Dermis microvascular lymphatic vessel endothelial cell (primary cell): ENCODE measurements at regions not wholly inside any gene's neighbourhood (a gene's known extent, or its start where the extent isn't known, plus 50 kb on each side); places are given as distances from the start of the nearest gene placed in this dataset.
"Not testable (repeated sequence)": the region's sequence is repeated elsewhere in the genome, so short reads cannot be mapped to it uniquely, and the experiment has no call there.

ENCODE experiments used
- DNase-seq, 2 donors: peaks; one replicate each; pipeline versions ENCODE4 v3.0.0 to v3.0.0-alpha.2; 2010; ENCODE audit warnings: low read depth in 2 of 2

DNA sequence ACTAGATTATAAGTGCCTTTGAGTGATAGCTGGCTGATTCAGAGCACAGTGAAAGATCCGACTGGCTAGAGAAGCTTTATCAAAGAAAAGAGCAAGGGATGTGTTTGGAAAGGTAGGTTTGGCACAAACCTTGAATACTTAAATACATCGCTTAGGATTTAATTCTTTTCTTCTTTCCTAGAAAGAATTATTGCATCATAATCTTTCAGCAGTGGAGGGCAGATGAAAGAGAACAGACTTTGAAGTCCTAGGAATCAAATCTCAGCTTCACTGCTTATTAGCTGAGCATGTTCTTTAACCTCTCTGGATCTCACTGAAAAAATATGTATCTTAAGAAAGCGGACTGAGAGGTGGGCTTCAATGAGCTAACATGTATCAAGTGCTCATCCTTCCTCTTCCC lies 122.8 kb downstream of the ZNF365 start:
- DNase-seq: no peak

DNA sequence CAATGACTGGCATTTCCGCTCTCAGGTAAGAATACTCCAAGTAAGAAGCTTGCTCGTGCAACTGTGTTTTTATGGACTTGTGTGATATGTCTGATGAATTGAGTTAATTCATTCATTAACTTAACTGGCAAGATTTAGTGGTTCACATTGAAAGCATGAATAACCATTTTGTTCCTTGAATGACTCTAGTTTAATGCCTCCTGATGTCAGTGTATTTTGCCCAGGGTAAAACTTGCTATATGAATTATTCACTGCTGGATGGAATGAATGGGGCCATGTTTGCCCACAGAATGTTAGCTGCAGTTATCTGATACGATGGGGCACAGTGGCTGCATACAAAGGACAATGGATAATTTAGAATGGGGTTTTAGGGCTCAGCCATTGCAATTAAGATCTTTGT lies 124.1 kb downstream of the ZNF365 start:
- no peak for DNase-seq

DNA sequence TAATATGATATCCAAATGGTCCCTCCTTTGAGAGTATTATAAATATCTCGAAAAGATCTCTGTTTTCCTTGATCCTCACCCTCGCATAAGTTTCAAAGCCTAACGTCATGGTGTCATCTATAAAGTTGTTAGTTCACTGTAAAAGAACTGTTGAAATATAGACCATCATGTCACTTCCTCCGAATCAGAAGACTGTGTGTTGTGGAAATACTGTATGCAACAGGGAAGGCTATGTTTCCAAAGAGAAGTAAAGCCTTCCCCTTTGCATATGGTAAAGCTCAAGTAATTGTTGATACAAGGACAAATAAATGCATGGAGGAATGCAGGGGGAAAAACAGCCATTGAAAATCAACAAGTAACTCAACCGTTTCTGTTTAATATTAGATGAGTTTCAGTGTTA lies 125.9 kb downstream of the ZNF365 start:
- DNase-seq: not testable (repeated sequence)

DNA sequence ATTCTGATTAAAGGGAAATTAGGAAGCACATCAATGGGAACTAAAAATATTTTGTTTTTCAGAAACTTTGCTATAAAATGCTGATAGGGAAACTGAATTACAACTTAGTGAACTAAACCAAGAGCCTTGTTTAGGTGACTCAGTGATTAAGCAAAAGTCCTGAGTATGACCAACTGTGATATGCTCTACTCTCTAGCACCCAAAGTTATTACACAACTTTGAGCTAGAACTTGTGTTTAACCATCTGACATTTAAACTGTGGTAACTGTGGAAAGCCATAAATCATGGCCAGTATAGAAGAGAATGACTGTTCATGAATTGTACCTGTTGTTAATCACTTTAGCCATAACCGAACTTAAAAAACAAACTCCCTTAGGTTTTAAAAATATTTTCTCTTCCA lies 127.4 kb downstream of the ZNF365 start:
- no peak for DNase-seq

DNA sequence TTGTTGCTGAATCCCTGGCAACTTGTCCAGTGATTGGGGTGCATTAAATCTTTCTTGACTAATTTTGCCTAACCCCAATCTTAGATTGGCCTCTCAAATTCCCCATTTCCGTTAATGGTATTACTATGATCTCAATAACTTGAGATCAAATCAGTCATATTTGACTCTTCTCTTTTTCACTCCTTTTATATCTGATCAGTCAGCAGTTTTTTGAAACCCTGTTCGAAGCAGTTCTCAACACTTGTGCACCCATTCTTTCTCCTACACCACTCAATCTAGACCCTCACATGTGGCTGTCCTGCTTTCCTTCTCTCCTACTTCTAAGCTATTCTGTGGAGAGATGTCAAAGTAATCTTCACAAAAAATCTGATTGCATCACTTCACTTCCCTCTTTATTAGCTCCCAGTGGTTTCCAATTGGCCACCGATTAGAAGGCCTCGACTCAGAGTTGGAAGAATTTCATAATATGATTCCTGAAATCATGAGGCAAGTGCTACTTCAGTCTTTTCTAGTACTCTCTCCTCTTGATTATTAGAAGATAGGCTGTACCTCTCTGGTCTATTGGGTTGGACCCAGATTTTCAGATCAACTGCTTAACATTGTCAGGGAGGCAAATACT lies 128.9 kb downstream of the ZNF365 start:
- no peak for DNase-seq

DNA sequence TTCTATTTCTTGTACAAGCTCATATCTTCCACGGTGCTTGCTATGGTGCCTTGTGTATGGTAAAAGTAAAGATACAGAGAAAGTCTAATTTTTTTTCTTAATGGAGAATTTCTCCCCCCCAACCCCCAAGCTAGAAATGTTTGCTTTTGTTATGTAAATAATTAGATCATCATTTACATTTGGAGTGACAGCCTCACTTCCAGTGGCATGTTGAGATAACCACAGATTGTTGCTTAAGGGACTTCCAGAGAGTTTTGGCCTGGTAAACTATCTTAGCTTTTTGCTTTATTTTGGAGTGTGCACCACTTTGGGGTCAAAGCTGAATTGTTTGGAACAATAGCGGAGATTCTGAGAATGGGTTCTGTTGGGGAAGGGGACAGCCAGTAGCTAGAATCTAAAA lies 129.7 kb downstream of the ZNF365 start:
- no peak for DNase-seq

DNA sequence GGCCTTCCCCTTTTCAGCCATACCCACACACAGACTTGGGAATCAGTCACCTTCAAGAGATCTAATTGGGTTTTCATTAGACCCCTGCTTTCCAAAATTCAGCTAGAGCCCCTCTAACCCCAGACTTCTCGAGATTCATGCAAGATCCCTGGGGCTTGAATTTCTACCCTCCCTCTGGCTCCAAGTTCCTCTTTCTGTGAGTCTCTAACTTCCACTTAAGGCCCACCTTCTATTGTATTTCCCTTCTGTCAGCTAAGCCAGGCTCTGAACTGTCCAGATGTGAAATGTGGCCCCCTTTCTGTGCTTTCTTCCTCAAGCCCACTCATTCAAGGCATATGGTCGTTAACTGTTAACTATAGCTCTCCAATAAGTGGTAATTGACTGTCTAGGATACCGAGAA lies 132.2 kb downstream of the ZNF365 start:
- DNase-seq: no peak

DNA sequence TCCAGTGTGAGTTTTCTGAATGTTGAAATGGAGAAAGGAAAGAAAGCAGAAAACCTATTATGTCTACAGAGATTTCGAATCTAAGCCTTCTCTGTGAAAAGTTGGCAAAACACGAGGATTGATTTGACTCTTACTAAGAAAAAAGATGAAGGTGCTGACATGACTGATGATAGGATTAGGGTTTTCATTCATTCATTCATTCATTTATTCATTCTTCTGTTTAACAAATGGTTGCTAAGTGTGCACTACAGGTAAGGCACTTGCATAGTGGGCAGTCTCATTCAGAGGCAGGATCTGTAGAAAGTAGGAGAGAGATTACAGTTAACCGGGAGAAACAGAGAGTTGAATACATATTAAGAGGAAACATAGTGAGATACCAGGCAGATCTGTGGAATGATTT lies 137.1 kb downstream of the ZNF365 start:
- no peak for DNase-seq

DNA sequence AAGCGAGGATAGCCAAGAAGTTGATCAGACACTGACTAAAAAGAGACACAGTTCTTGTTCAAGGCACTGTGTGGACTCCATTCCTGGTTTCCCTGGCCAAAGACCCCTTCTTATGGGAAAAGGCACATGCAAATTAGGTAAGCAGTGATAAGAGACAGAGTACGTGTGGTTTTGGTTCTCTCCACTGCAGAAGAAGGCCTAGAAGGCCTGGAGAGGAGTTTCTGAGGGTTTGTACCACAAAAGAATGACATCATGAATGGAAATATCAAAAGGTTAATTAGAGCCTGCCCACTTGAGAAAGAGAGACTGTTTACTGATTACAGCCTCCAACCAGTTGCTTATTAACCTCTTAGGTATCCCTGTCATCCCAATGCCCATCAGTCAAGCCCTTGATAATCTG lies 137.5 kb downstream of the ZNF365 start:
- no peak for DNase-seq

DNA sequence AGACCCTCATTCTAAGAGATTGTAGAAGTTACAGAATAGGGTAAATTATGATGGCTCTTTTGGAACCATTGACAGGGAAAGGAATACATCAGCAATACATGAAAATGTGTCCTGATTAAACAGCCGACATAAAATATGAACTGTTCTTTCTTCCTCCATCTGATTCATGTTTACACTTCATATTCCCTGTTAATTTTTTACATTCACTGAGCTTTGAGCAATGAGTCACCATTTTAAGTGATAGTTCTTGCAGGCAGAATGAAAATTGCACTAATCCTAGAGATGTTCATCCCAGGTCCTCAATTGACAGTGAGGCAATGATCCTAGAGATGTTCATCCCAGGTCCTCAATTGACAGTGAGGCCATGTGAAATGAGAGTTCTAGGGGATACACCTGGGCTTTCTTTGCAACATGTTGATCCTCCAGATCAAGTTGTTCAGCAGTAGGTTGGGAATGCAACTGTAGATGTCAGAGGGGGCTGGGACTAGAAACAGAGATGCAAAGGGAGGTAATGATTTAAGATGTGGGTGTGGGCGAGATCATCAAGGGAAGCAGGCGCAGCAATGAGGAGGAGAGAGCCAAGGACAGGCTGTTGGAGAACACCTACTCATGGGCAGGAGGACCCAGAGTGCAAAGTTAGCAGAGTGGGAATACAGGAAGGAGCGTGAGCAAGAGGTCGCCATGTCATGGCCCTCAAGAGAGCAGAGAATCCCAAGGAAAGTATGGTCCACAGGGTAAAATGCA lies 138.7 kb downstream of the ZNF365 start:
- no peak for DNase-seq

DNA sequence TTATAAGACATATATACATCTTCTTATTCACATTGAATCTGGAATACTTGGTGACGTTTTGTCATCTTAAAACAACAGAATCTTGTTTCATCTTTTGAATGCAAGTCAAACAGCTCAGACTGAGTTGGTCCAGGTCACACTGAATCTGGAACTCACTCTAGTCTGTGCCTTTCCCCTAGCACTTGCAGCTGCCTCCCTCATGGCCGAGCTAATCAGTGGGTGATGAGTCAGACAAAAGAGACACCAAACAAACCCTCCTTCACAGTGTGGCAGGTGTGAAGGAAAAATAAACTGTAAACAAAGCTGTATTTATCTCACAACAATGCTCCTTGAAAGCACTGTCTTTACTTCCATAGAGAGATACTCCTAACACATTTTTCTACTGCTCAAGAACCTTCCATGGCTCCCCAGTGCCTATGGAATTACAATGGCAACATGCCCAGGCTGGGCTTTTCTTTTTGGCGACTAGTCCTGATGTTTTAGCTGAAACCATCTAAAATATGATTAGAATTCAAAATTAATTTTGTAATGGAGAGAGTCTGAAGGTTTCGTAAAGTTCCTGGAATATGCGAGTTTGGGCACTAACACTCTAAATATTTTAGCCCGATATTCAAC lies 140.0 kb downstream of the ZNF365 start:
- no peak for DNase-seq

DNA sequence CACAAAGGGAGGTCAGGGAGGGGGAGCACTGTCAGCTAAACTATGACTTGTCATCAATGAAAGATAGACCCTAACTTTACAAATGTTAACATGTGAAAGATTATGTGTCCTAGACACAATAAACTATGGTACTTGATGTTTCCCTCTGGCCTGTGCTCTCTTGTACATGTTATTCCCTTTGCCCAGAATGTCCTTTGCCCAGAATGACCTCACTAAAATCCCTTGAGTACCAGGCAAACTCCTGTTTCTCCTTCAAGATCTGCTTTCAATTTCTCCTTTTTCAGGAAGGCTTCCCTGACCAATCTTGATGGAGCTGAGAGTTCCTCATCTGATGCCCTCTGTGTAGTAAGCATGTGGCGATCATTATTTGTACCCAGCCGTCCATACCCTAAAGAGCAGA lies 143.1 kb downstream of the ZNF365 start:
- DNase-seq: no peak

DNA sequence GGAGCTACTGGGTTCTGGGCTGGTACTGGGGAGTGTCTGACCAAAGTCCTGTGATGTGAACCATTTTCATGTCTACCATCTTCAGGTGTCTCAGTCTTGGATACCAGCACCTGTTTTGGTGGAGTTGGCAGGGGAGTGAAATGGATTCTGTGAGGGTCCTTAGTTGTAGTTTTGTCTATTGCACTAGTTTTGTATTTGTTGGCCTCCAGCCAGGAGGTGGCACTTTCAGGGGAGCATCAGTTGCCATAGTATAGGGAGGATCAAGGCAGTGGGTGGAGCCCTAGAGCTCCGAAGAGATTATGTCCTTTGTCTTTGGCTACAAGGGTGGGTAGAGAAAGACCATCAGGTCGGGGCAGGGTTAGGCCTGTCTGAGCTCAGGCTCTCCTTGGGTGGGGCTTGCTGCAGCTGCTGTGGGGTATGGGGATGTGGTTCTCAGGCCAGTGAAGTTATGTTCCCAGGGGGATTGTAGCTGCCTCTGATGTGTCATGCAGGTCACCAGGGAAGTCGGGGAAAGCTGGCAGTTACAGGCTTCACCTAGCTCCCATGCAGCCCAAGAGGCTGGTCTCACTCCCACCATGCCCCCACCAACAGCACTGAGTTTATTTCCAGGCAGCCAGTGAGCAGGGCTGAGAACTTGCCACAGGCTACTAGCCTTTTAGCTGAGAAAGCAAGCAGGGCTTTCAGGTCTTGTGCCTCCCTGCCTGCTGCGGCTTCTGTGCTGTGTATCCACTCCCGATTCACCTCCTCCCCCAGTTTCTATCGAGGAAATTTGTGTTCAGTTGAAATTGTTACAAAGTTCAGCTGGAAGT lies 153.1 kb downstream of the ZNF365 start:
- DNase-seq: no peak

DNA sequence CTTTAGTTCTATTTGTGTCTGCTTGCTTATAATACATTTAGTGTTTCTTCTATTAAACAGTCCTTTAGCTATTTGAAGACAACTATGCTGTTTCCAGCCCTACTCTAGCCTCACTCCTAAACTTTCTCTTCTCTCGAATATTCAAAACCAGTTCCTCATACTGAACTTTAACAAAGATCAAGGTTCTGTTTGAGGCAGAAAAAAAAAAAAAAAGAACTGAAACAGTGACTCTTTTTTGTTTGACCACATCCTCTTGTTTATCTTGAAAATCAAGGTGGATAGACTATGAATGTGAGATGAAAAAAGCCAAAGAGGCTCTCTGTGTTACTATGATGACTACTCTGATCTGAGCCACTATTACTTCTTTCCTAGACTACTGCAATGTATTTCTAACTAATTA lies 154.3 kb downstream of the ZNF365 start:
- DNase-seq: no peak

DNA sequence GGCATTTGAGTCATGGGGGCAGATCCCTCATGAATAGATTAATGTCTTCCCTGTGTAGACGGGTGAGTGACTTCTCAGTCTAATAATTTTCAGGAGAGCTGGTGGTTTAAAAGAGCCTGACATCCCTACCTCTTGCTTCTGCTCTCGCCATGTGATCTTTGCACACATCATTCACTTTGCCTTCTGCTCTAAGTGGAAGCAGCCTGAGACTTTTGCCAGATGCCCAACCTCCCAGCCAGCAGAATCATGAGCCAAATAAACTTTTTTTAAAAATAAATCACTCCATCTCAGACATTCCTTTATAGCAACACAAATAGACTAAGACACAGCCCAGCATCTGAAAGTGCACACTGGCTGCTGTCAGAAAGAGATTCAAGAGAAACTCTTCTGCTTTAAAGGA lies 155.2 kb downstream of the ZNF365 start:
- no peak for DNase-seq

DNA sequence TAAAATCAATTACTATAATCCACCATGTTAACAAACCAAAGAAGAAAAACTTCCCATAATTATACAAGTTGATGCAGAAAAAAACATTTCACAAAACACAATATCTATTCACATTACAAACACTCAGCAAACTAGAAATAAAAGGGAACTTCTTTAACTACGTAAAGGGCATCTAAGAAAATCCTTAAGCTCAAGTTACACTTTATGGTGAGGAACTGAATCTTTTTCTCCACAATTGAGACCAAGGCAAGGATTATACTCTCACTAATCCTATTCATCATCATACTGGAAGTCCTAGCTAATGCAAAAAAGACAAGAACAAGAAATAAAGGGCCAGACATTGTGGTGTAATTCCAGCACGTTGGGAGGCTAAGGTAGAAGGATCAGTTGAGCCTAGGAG lies 159.9 kb downstream of the ZNF365 start:
- DNase-seq: no peak

DNA sequence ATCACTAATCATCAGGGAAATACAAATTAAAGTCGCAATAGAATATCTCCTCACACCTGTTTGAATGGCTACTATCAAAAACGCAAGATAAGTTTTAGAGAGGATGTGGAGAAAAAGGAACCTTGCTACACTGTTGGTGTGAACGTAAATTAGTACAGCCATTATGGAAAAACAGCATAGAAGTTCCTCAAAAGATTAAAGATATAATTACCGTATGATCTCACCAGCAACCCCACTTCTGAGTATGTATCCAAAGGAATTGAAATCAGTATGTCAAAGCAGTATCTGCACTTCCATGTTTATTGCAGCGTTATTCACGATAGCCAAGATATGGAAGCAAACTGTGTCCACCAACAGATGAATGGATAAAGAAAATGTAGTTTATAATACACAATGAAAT lies 164.4 kb downstream of the ZNF365 start:
- no peak for DNase-seq

DNA sequence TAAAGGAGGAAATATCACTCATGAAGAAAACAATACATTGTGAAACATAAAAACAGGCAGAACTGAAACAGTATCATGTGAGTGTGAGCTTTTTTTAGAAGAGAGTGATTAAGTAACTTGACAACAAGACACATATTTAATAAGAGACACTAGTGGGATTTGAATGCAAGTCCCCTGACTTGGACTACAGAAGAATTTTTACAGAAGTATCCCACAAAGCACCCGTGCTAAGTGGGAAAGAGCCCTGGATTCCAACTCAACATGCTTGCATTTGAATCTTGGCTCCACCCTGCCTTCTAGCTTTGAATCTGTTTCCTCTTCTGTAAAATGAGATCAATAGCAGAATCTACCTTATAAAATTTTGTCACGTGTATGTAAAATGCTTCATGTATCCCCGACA lies 166.2 kb downstream of the ZNF365 start:
- DNase-seq: no peak

DNA sequence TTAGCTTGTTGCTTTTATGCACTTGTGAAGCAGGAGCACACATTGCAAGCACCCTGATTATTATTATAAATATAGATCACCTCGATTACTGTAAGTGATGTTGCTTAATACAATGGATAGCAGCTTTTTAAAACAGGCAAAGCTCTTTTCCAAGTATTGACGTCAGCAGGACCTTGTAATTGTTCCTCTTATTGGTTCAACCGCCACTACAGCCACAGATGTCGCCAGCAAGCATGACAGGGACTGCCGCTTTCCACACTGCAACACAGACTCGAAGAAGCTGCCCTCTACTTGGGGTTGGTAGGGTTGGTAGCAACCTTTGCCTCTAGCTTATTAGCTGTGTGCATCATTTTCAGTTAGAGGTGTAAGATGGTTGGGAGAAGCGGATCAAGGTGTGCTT lies 167.6 kb downstream of the ZNF365 start:
- no peak for DNase-seq

DNA sequence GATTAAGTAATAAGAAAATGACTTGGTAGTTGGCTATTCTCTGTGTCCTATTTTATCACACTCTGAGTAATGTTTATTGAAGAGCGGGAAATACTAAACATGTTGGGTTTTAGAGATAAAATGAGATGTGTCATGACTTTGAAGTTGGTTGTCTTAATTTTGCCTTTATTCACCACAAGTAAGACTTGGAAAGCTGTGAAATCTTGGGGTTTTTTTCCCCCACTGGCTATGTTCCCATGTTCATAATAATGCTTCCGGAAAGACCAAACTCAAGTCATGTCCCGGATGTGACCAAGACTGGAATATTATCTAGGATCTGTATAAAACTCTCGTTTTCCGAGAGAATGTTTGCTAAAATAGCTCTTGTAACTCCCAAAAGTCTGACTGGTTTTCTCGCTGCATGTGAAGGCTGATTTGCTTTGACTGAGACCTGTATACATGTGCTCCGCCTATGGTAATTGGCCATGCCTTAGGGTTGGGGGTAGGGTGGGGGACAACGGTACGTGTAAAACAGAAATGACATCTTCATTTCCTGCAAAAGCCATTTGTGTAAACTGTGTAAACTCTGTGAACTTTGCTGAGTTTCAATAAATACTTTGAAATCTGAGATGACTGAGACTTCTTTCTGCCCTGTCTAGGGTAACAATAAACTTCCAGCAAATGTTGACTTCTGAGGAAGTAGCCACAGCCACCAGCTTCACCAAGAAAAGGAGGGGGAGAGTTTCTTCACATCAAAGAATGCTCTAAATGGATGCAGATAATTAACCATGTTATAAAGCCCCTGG lies 169.6 kb downstream of the ZNF365 start:
- no peak for DNase-seq
